Testis (tissue), 2 donors: ENCODE measurements at regions not wholly inside any gene's neighbourhood (a gene's known extent, or its start where the extent isn't known, plus 50 kb on each side); places are given as distances from the start of the nearest gene placed in this dataset.

ENCODE experiments used
- DNase-seq: peaks from one replicate; pipeline ENCODE4 v3.0.0-alpha.2; 2019
- H3K27ac ChIP-seq, 2 donors: fragments of 200-600 bp; sonication (generic); one replicate each; pipeline ENCODE4 v1.5.1; 2019
- H3K27me3 ChIP-seq: fragments of 200-600 bp; sonication (generic); one replicate; pipeline ENCODE4 v1.5.1; 2019
- H3K36me3 ChIP-seq: fragments of 200-600 bp; sonication (generic); one replicate; pipeline ENCODE4 v1.5.1; 2017; ENCODE audit warnings: low read depth; ENCODE audit errors: missing control alignments
- H3K4me1 ChIP-seq: fragments of 200-600 bp; sonication (generic); one replicate; pipeline ENCODE4 v1.5.1; 2019
- H3K4me3 ChIP-seq, 2 donors: fragments of 200-600 bp; sonication (generic); one replicate each; pipeline ENCODE4 v1.5.1; 2017 to 2019
- H3K9me3 ChIP-seq: fragments of 200-600 bp; sonication (generic); one replicate; pipeline ENCODE4 v1.5.1; 2017
- CTCF ChIP-seq, 3 experiments: fragments of 450-650 bp in 2 of 3; fragments of 200-600 bp in 1 of 3; sonication (generic) in 1 of 3; IDR thresholded peaks; one replicate each; pipeline ENCODE4 v1.5.1; 2016 to 2019; ENCODE audit warnings: antibody characterized with exemption in 3 of 3, mild to moderate bottlenecking in 2 of 3, moderate library complexity in 1 of 3
- POLR2A ChIP-seq: fragments of 450-650 bp; IDR thresholded peaks from one replicate; pipeline ENCODE4 v1.6.1; 2017; ENCODE audit warnings: antibody characterized with exemption, mild to moderate bottlenecking, moderate library complexity
- WGBS, 2 donors: methylation state at CpG; one replicate each; pipeline ENCODE4 v1.1.5; 2018; 5-methylcytosine and 5-hydroxymethylcytosine counted together
- intact Hi-C: fragments of 100-400 bp; cut with DNase I; formaldehyde crosslinking; loops from one replicate; pipeline ENCODE4 v1.15.1; 2023; ENCODE audit warnings: low total_unique reads

- no peak overlapping the region for H3K4me3 ChIP-seq
- no peaks in the 10 kb centered on the region for H3K27me3 ChIP-seq
- 89 to 95% methylated on average over 7 of the region's 7 CpGs for WGBS, 2 donors
- TF ChIP-seq POLR2A (no peak), CTCF (IDR thresholded peaks at IDR 0.05) (no peak)
- no peak overlapping the region for H3K27ac ChIP-seq
- intact Hi-C loops, result no loop called here
- H3K9me3 ChIP-seq, result no peaks in the 10 kb centered on the region
- no peaks in the 10 kb centered on the region for H3K36me3 ChIP-seq
- DNase-seq, result no peak
- no peaks in the 10 kb centered on the region for H3K4me1 ChIP-seq
These were observed 59.3 kb downstream of the TMEM235 start for GRCh38 chr17:78290721-78291120.
